Esophagus muscularis mucosa (tissue), 4 donors: ENCODE measurements at regions not wholly inside any gene's neighbourhood (a gene's known extent, or its start where the extent isn't known, plus 50 kb on each side); places are given as distances from the start of the nearest gene placed in this dataset.

Experiments used
- CTCF ChIP-seq, 3 experiments: fragments of 200-600 bp in 2 of 3; fragments of 450-650 bp in 1 of 3; sonication (generic) in 2 of 3; IDR thresholded peaks; one replicate each; pipeline ENCODE4 v1.5.1; 2017 to 2019; ENCODE audit warnings: antibody characterized with exemption in 3 of 3, mild to moderate bottlenecking in 2 of 3, moderate library complexity in 1 of 3
- EP300 ChIP-seq: sonication (generic); formaldehyde crosslinking; IDR thresholded peaks from one replicate; pipeline ENCODE4 v1.6.1; 2017; ENCODE audit warnings: antibody characterized with exemption
- POLR2A ChIP-seq: fragments of 450-650 bp; IDR thresholded peaks from one replicate; pipeline ENCODE4 v1.6.1; 2017; ENCODE audit warnings: antibody characterized with exemption, moderate library complexity, mild to moderate bottlenecking, low read depth

- TF ChIP-seq CTCF (IDR thresholded peaks at IDR 0.05), result no peak
- TF ChIP-seq POLR2A, result no peak
- TF ChIP-seq EP300, result no peak
Observed at GRCh38 chr2:136665736-136666135, 99.6 kb upstream of the THSD7B start.
